ENCODE measurements at regions not wholly inside any gene's neighbourhood (a gene's known extent, or its start where the extent isn't known, plus 50 kb on each side); places are given as distances from the start of the nearest gene placed in this dataset.

- DNase-seq (ENCODE audit: low read depth) = no peak
These were observed 65.0 kb upstream of the ACO1 start for GRCh38 chr9:32319312-32319929.

GRCh38 chr9:32322622-32323021 lies 61.8 kb upstream of the ACO1 start:
- DNase-seq (ENCODE audit: low read depth) = peak; percentile 2

DNA sequence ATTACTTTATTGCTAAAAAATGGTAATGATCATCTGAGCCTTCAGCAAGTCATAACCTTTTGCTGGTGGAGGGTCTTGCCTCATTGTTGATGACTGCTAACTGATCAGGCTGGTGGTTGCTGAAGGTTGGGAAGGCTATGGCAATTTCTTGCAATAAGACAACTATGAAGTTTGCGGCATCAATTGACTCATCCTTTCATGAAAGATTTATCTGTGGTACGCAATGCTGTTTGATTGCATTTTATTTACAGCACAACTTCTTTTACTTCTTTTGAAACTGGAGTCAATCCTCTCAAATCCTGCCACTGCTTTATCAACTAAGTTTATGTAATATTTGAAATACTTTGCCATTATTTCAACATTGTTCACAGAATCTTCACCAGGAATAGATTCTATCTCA lies 58.3 kb upstream of the ACO1 start:
- DNase-seq (ENCODE audit: low read depth) = no peak

DNA sequence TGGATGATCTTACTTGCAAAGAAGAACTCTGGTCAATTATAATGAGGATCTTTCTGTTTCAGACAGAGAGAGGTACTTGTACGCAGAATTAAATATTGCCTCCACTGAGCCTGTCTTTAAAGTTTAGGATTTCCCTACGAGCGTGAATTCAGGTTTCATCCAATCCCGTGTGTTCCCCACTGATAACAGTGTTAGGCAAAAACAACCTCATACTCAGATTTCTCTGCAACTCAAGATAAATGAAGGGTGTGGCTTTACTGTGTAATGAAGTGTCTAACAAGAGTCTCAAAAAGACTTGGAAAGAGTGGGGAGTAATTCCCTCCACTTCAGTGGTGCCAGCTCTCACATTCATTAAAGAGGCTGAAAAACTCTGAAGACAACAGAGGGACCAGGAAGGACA lies 53.2 kb upstream of the ACO1 start:
- DNase-seq (ENCODE audit: low read depth) = no peak

DNA sequence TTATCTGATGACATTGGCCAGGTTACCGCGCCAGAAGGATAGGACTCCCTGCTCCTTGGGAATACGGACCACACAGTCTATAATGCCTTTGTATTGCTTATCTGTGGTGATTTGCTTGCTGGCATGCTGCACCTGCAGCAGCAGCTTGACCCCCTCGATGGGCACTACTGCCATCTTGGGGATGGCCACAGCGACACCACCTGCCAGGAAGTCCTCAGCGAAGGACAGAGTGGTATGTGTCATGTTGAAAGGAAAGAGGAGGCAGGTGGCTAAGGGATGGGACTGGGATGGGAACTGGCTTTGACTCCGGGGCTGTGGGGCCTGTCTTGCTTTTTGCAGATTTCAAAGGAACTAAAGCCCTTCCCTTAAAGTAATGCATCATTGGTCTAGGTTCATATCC lies 50.3 kb upstream of the ACO1 start:
- no peak for DNase-seq (ENCODE audit: low read depth)

Data from stromal cell of bone marrow (primary cell).